ENCODE measurements at regions not wholly inside any gene's neighbourhood (a gene's known extent, or its start where the extent isn't known, plus 50 kb on each side); places are given as distances from the start of the nearest gene placed in this dataset.

DNA sequence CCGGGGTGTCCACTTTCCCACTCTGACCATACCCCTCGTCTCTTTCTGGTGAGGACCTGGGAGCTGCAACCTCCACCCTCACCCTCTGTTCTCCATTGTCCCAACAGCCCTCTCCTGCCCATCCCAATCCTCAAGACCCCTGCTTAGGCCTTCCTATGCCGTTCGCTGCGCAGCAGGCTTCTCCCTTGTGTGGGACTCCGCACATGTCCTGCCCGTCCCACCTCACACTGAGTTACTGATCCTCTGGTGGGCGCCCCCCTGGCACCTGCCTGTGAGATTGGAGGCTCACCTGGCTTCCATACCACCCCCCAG lies 119.5 kb upstream of the SNTG2 start:
- TF ChIP-seq POLR2A (IDR thresholded peaks at IDR 0.05; ENCODE audit: low read length) (no peak), GATA1 (IDR thresholded peaks at IDR 0.05; ENCODE audit: low read depth, low read length) (no peak)

Measured in erythroblast (primary cell).